PFSK-1 (cell line): ENCODE measurements at regions not wholly inside any gene's neighbourhood (a gene's known extent, or its start where the extent isn't known, plus 50 kb on each side); places are given as distances from the start of the nearest gene placed in this dataset.

ENCODE experiments used
- POLR2AphosphoS5 ChIP-seq: IDR thresholded peaks from 2 replicates; pipeline ENCODE4 v1.6.1; 2012; ENCODE audit warnings: low read depth, mild to moderate bottlenecking, control low read depth, low read length, moderate library complexity
- REST ChIP-seq, 2 experiments: IDR thresholded peaks; 2 replicates each; pipeline versions ENCODE4 v1.6.1 to v1.8.0; 2011 to 2012; ENCODE audit warnings: low read depth in 2 of 2, low read length in 2 of 2, control low read depth in 1 of 2, inconsistent platforms in 1 of 2, mild to moderate bottlenecking in 1 of 2, moderate library complexity in 1 of 2; ENCODE audit not compliant: insufficient read depth in 1 of 2
- TAF1 ChIP-seq: IDR thresholded peaks from 2 replicates; pipeline ENCODE4 v1.6.1; 2012; ENCODE audit warnings: low read length, control low read depth, borderline replicate concordance; ENCODE audit not compliant: insufficient read depth

DNA sequence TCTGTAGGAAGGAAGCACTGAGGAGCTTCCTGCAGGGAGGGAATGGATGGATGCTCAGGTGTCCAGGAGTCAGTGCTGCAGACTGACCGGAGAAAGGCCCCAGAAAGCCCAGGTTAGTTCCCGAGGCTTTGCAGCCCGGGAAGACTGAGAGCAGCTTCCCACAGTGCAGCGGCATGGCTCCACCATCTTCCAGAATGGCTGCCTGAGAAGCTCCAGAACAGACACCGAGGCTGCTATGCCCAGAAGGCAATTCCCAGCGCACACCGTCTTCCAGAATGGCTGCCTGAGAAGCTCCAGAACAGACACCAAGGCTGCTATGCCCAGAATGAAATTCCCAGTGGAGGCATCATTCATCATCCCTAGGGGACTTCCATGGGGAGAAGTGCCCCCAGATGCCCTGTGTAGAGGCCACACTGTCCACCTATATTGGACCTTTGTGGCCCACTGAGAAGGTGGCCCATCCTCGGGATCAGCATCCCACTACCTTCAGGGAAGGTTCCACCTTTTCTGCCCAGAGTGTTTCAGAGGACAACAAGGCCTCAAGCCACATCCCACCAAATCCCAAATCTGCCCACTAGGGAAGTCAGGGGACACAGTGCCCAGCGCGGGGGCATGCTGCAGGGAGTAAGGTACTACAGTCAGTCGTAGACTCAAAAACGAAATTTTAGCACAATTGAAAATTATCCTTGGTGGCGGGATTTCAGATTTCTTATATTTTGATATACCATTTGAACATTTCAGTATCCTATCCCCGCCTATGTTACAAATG lies 80.5 kb downstream of the KCNF1 start:
- TF ChIP-seq POLR2AphosphoS5, result no peak
- TF ChIP-seq REST (IDR thresholded peaks at IDR 0.05; ENCODE audit: insufficient read depth in 1 of 2, low read depth in 2 of 2, low read length in 2 of 2), result no peak
- TF ChIP-seq TAF1, result no peak
